CD4-positive, alpha-beta T cell treated with Interleukin-1 beta for 1 hour (primary cell): ENCODE measurements at regions not wholly inside any gene's neighbourhood (a gene's known extent, or its start where the extent isn't known, plus 50 kb on each side); places are given as distances from the start of the nearest gene placed in this dataset.

ENCODE experiments used
- DNase-seq, 2 donors: peaks; one replicate each; pipeline ENCODE4 v3.0.0-alpha.2; 2020 to 2022

- no peak for DNase-seq
Measured at GRCh38 chr15:77749998-77750540, 117.4 kb upstream of the LINGO1 start.

GRCh38 chr15:77749236-77749997 is 116.7 kb upstream of the LINGO1 start:
- no peak for DNase-seq

- no peak for DNase-seq
Measured at GRCh38 chr15:77748078-77749064, 115.7 kb upstream of the LINGO1 start.

- no peak for DNase-seq
Measured at GRCh38 chr15:77747175-77748077, 114.7 kb upstream of the LINGO1 start.

- DNase-seq: no peak
Measured at GRCh38 chr15:77746254-77747174, 113.8 kb upstream of the LINGO1 start.

- DNase-seq: no peak
Measured at GRCh38 chr15:77744398-77744797, 111.7 kb upstream of the LINGO1 start.

GRCh38 chr15:77742570-77742969 is 109.9 kb upstream of the LINGO1 start:
- DNase-seq: no peak

- DNase-seq: no peak
Measured at GRCh38 chr15:77742127-77742526, 109.4 kb upstream of the LINGO1 start.

- no peak for DNase-seq
Measured at GRCh38 chr15:77741106-77741505, 108.4 kb upstream of the LINGO1 start.

- no peak for DNase-seq
Measured at GRCh38 chr15:77739591-77740378, 107.1 kb upstream of the LINGO1 start.

- DNase-seq: no peak
Measured at GRCh38 chr15:77738441-77739302, 106.0 kb upstream of the LINGO1 start.

- no peak for DNase-seq
Measured at GRCh38 chr15:77738038-77738370, 105.3 kb upstream of the LINGO1 start.

- DNase-seq: no peak
Measured at GRCh38 chr15:77737238-77738037, 104.7 kb upstream of the LINGO1 start.

GRCh38 chr15:77734306-77734705 is 101.6 kb upstream of the LINGO1 start:
- DNase-seq: no peak

- DNase-seq: no peak
Measured at GRCh38 chr15:77733579-77734300, 101.0 kb upstream of the LINGO1 start.

GRCh38 chr15:77732514-77733335 is 100.0 kb upstream of the LINGO1 start:
- no peak for DNase-seq

GRCh38 chr15:77731945-77732344 is 99.2 kb upstream of the LINGO1 start:
- no peak for DNase-seq
